OCI-M2 (cell line): ENCODE measurements at regions not wholly inside any gene's neighbourhood (a gene's known extent, or its start where the extent isn't known, plus 50 kb on each side); places are given as distances from the start of the nearest gene placed in this dataset.

Experiments
- DNase-seq: peaks from one replicate; lab custom pipeline; 2025; ENCODE audit not compliant: unreplicated experiment; lab: John Stamatoyannopoulos, UW

GRCh38 chr5:67720162-67720772 is 495.3 kb upstream of the PIK3R1 start:
- DNase-seq, result no peak

- no peak for DNase-seq
Observed at GRCh38 chr5:67702008-67702407, 505.4 kb upstream of the CD180 start.

DNA sequence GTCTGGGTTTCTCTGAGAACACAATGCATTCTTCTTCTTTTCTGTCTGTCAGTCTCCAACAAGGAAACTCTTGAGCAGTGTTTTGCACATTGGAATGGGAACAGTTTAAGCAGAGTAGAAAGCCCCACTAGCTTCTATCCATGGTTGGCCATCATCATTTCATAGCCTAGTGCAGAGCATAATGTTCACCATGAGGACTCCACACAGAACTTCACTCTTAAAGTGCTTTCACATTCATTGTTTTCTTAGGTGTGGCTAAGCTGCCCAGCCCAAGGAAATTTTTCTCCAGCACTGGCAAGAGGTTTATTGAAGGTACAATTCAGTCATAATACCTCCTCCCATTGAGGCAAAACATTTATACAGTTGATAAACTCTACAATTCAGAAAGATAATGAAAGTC is 503.0 kb upstream of the CD180 start:
- DNase-seq, result no peak

GRCh38 chr5:67696446-67696845 is 499.8 kb upstream of the CD180 start:
- no peak for DNase-seq

DNA sequence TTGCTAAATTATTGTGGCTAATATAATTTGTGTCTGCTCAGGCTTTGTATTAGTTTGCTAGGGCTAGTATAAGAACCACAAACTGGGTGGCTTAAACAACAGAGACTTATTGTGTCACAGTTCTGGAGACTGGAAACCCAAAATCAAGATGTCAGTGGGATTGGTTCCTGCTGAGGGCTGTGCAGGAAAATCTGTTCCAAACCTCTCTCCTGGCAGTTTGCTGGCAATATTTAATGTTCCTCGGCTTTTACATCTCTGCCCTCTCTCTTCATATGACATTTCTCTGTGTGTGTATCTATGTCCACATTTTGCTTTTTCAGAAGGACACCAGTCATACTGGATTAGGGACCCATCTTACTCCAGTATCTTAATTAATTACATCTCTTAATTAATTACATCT is 498.8 kb upstream of the CD180 start:
- no peak for DNase-seq

DNA sequence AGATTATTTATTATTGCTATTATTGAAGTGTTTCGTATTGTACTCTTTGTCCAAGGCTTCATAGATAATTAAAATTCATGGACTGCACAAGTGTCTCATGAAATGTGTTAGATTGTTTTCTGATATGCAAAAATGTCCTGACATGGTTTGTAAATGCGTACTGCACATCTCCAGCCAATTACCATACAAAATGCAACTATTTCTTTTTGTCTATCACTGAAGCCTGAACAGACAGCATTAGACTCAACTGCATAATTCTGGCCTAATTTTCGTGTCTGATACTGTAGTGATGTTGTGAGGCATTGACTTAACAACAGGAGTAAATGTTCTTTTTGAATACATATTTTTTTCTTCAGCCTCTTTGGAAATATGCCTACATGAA is 498.2 kb upstream of the CD180 start:
- no peak for DNase-seq

DNA sequence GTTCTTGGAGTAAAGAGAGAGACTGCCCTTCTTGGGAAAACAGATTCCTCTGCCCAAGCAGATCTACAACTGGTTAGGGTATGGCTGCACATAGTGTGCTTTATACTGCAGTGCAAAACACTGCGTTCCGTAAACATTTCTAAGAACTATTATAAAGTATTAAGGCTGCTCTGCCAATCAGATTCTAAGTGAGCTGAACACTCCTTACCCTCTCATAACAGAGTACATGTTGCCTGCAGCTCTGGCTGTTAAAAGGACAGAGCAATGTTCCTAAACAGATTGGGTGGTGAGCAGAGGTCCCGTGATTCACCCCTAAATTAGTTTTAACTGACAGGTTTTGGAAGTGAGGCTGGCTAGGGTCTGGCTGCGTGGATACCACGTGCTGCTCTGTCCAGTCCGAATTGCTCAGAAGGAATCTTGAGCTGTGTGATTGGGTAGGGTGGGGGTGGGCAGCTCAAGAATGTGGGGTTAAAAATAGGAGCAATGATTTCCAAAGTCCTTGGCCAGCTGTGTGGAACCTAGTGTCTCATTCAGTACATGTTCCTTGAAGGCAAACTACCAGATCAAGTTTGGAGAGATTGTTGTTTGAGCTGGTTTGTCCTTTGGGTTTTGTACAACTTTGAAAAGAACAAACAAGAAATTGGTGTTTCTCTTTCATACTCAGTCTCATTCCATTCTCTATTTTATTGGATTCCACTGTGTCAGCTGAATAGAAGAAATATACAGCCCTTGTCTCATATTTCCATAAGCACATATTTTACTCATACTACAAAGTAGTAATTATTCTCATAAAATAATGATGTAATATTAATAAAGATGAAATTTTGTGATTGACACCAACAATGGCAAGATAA is 497.6 kb upstream of the CD180 start:
- no peak for DNase-seq

DNA sequence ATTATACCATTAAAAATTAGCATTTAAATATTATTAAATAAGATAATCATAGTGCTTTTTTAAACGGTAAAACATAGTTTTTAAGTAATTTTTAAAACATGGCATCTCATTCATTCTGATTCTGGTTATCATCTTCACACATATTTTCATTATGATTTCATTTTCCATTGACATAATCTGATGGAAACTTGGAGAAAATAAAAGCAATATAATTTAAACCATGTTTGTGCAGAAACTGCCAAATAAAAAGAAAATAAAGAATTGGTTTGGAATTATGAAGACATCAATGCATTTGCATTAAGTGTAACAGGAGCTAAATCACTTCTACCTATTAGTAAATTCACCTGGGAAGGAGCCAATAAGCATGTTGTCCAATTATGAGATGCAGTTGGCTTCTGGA is 490.1 kb upstream of the CD180 start:
- DNase-seq, result no peak

GRCh38 chr5:67681703-67682102 is 485.1 kb upstream of the CD180 start:
- no peak for DNase-seq

GRCh38 chr5:67680099-67680498 is 483.5 kb upstream of the CD180 start:
- DNase-seq, result no peak

GRCh38 chr5:67679184-67679841 is 482.7 kb upstream of the CD180 start:
- DNase-seq, result no peak

GRCh38 chr5:67678594-67678993 is 482.0 kb upstream of the CD180 start:
- no peak for DNase-seq

DNA sequence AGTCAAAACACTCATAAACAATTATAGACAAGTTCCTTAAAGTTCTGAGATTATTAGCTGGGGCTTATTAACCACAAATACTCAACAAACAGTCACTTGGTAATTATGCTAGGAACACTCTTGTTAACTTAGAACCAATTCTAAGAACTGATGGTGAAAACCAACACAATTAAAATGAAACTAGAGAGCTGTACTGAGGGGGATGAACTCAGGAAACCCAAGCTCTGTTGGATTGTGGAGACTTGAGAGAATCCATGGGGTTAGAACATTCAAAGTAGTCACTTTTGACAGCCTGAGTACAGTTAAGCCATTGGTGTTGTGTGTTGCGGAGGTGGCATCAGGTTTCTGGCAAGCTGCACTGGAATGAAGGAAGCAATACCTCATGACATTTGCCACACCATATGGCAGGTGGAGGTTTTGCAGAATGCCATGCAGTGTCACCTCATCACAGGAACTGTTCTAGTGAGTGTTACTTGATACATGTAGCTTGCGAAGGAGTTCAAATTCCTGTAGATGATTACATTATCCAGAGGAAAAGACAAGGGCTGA is 480.9 kb upstream of the CD180 start:
- no peak for DNase-seq

- no peak for DNase-seq
Observed at GRCh38 chr5:67676863-67677262, 480.3 kb upstream of the CD180 start.

GRCh38 chr5:67674159-67674655 is 477.6 kb upstream of the CD180 start:
- DNase-seq, result no peak

DNA sequence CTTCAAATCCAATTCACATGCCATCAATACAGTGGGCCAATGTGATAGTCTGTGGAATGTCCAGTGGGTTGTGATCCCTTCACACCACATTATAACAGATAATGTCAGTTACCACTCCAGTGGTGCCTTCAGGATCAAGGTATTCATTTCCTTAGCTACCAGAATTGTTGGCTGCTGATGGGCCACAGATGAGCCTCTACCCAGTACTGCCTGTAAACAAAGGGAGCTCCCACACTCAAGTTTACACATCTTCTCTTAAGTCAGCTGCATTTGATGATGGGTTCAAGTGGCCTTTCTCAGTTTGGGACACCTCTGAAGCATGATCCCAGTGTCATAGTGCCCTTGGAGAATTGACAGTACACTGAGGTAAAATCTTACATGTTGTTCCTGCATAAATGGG is 477.0 kb upstream of the CD180 start:
- no peak for DNase-seq

- DNase-seq, result no peak
Observed at GRCh38 chr5:67673180-67673579, 476.6 kb upstream of the CD180 start.

GRCh38 chr5:67672636-67673035 is 476.0 kb upstream of the CD180 start:
- no peak for DNase-seq

GRCh38 chr5:67669916-67670315 is 473.3 kb upstream of the CD180 start:
- no peak for DNase-seq

- DNase-seq, result no peak
Observed at GRCh38 chr5:67660149-67660548, 463.6 kb upstream of the CD180 start.

- DNase-seq, result no peak
Observed at GRCh38 chr5:67659288-67659687, 462.7 kb upstream of the CD180 start.

GRCh38 chr5:67657055-67657454 is 460.5 kb upstream of the CD180 start:
- no peak for DNase-seq
